GM12873 (cell line): ENCODE measurements at regions not wholly inside any gene's neighbourhood (a gene's known extent, or its start where the extent isn't known, plus 50 kb on each side); places are given as distances from the start of the nearest gene placed in this dataset.

ENCODE experiments used
- CTCF ChIP-seq: IDR thresholded peaks from 2 replicates; pipeline ENCODE4 v1.5.1; 2012; ENCODE audit warnings: low read depth, mild to moderate bottlenecking, moderate library complexity, low read length, control low read depth; ENCODE audit not compliant: insufficient read depth; ENCODE audit errors: missing control alignments

- no peak for TF ChIP-seq CTCF
These were observed 96.2 kb upstream of the BTN3A2 start for GRCh38 chr6:26268659-26269402.

- TF ChIP-seq CTCF = no peak
These were observed 95.2 kb upstream of the BTN3A2 start for GRCh38 chr6:26269531-26270485.

- TF ChIP-seq CTCF = peak; percentile 16
These were observed 94.5 kb upstream of the BTN3A2 start for GRCh38 chr6:26270486-26270861.

GRCh38 chr6:26270903-26271667, 93.9 kb upstream of the BTN3A2 start:
- TF ChIP-seq CTCF = no peak

- TF ChIP-seq CTCF = no peak
These were observed 93.4 kb upstream of the BTN3A2 start for GRCh38 chr6:26271668-26272024.

GRCh38 chr6:26272171-26272637, 92.8 kb upstream of the BTN3A2 start:
- no peak for TF ChIP-seq CTCF
